Thoracic aorta (tissue), 2 donors: ENCODE measurements at regions not wholly inside any gene's neighbourhood (a gene's known extent, or its start where the extent isn't known, plus 50 kb on each side); places are given as distances from the start of the nearest gene placed in this dataset.

Experiments used
- ATAC-seq: fragments of 150-250 bp; one replicate; pipeline ENCODE4 v1.8.0; 2017; ENCODE audit warnings: low read depth; ENCODE audit not compliant: insufficient number of reproducible peaks, low FRiP score
- DNase-seq: peaks from one replicate; pipeline ENCODE4 v3.0.0-alpha.2; 2020; ENCODE audit warnings: low spot score
- H3K27ac ChIP-seq, 2 donors: fragments of 200-600 bp; sonication (generic); 1 replicate in 1 of 2; 2 replicates in 1 of 2; pipeline ENCODE4 v1.5.1; 2016; ENCODE audit warnings: mild to moderate bottlenecking in 2 of 2, moderate library complexity in 2 of 2
- H3K27me3 ChIP-seq: fragments of 200-600 bp; sonication (generic); replicated peaks from 2 replicates; pipeline ENCODE4 v1.6.0; 2016; ENCODE audit warnings: mild to moderate bottlenecking; ENCODE audit not compliant: insufficient read depth
- H3K36me3 ChIP-seq: fragments of 200-600 bp; sonication (generic); one replicate; pipeline ENCODE4 v1.5.1; 2016
- H3K4me1 ChIP-seq, 2 donors: fragments of 200-600 bp; sonication (generic); 1 replicate in 1 of 2; 2 replicates in 1 of 2; pipeline versions ENCODE4 v1.5.1 to v1.6.0; 2016; ENCODE audit warnings: low read depth in 2 of 2, mild to moderate bottlenecking in 1 of 2; ENCODE audit not compliant: control insufficient read depth in 1 of 2
- H3K4me3 ChIP-seq: fragments of 200-600 bp; sonication (generic); 2 replicates; pipeline ENCODE4 v1.5.1; 2016; ENCODE audit warnings: mild to moderate bottlenecking
- H3K9me3 ChIP-seq: fragments of 200-600 bp; sonication (generic); 2 replicates; pipeline ENCODE4 v1.5.1; 2016
- CTCF ChIP-seq: fragments of 200-600 bp; sonication (generic); IDR thresholded peaks from one replicate; pipeline ENCODE4 v1.5.1; 2019; ENCODE audit warnings: antibody characterized with exemption

DNA sequence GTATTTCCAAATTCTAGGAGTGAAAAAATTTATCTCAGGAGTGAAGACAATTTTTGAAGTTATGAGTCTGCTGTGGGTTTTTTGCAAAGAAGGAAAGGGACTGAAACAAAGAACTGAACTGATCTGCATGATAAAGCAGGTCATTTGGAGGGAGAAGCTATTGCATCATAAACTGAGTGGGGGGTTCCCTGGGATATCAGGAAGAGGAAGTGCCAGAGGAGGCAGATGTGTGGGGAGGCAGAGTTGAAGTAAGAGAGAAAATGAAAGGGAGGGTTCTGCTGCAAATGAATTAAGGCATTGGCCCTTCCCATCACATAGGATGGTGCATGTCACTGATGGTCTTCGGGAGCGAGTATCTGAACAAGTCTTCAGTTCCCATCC lies 379.2 kb downstream of the VPS13C start:
- H3K27me3 ChIP-seq = no peaks in the 10 kb centered on the region
- no peaks in the 10 kb centered on the region for H3K4me1 ChIP-seq
- no peak overlapping the region for H3K4me3 ChIP-seq
- TF ChIP-seq CTCF = no peak
- DNase-seq = no peak
- ATAC-seq = no peak
- H3K27ac ChIP-seq = no peak overlapping the region
- H3K36me3 ChIP-seq = no peaks in the 10 kb centered on the region
- no peaks in the 10 kb centered on the region for H3K9me3 ChIP-seq

DNA sequence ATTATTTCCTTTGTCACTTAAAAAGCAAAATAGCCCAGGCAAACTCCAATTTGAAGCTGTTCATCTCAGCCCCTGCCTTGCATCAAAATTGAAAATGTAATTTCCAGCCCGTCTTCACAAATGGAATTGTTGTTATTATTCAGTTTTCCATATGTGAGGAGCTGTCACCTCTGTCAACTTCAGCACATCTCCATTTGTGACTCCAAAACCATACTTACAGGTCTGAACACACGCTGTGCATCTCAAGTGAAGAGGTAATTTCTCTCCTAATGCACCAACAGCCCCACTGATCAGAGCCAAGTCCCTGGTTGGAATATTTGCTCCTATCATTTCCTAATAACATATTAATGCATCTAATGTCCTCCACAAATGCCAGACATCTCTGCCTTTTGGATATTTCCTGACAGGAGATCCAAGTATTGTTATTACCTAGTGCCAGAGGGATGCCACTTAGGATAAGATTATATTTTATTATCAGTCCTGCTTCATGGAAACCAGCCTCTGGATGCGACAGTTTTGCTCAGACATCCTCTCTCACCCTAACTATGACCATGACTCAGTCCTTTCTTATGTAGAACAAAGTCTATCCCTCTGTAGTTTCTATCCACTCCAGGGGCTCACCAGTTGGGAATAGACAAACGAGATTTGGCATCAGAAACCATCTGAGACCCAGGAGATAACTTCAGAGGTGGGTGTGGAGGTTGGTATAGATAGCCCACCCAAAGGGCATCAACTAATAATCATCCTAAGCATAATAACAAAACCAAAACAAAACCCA lies 379.8 kb downstream of the VPS13C start:
- ATAC-seq (no peak), DNase-seq (no peak)
- Histone ChIP-seq H3K4me1 (no peaks in the 10 kb centered on the region), H3K36me3 (no peaks in the 10 kb centered on the region), H3K27ac (no peak overlapping the region), H3K27me3 (no peaks in the 10 kb centered on the region), H3K4me3 (no peak overlapping the region), H3K9me3 (no peaks in the 10 kb centered on the region)
- no peak for TF ChIP-seq CTCF

DNA sequence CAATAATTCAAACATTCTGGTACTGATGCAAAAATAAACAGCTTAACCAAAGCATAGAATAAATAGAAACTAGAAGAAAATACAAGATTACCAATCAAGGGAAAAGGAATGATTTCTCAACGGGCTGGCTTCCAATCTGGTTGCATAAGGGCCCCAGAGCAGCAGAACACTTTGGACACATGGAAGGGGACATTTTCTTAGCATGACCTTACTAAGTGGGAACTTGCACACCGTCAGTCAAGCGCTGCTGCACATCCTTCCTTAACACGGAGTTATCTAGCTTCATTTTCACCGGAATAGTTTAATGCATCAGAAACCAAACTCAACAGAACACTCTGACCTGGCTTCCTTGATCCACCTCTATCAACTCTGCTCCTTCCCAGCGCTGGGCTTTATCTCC lies 388.5 kb downstream of the VPS13C start:
- Histone ChIP-seq H3K4me3 (no peak overlapping the region), H3K36me3 (no peaks in the 10 kb centered on the region), H3K4me1 (no peaks in the 10 kb centered on the region), H3K27me3 (no peaks in the 10 kb centered on the region), H3K27ac (no peak overlapping the region), H3K9me3 (no peaks in the 10 kb centered on the region)
- no peak for TF ChIP-seq CTCF
- DNase-seq = no peak
- no peak for ATAC-seq

GRCh38 chr15:61668444-61668843 lies 391.8 kb downstream of the VPS13C start:
- no peak overlapping the region for H3K4me3 ChIP-seq
- no peak overlapping the region for H3K27ac ChIP-seq
- no peaks in the 10 kb centered on the region for H3K27me3 ChIP-seq
- TF ChIP-seq CTCF = no peak
- H3K4me1 ChIP-seq = no peaks in the 10 kb centered on the region
- H3K36me3 ChIP-seq = no peaks in the 10 kb centered on the region
- ATAC-seq (no peak), DNase-seq (no peak)
- H3K9me3 ChIP-seq = no peaks in the 10 kb centered on the region

DNA sequence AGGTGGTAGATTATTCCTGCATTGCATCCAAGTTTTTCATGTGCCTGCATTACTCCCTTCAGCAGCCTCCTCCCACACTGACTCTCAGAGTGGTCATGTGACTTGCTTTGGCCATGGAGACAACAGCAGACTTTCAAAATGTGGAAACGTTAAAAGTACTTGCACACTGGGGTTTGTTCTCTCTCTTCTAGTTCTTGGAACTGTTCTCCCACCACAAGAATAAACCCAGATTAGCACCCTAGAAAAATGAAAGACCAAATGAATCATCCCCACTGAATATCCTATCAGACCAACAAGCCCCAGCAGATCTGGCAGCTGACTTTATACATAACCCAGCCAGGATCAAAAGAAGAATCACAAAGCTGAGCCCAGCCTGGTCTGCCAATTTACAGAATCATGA lies 398.5 kb downstream of the VPS13C start:
- no peak for TF ChIP-seq CTCF

More for the DNA sequence above, 398.5 kb downstream of the VPS13C start:
- DNase-seq (no peak), ATAC-seq (no peak)
- Histone ChIP-seq H3K36me3 (no peaks in the 10 kb centered on the region), H3K4me3 (no peak overlapping the region), H3K27me3 (no peaks in the 10 kb centered on the region), H3K4me1 (no peaks in the 10 kb centered on the region), H3K9me3 (peaks cover 3% of the 10 kb centered on the region), H3K27ac (no peak overlapping the region)
